ENCODE measurements at regions not wholly inside any gene's neighbourhood (a gene's known extent, or its start where the extent isn't known, plus 50 kb on each side); places are given as distances from the start of the nearest gene placed in this dataset.

DNA sequence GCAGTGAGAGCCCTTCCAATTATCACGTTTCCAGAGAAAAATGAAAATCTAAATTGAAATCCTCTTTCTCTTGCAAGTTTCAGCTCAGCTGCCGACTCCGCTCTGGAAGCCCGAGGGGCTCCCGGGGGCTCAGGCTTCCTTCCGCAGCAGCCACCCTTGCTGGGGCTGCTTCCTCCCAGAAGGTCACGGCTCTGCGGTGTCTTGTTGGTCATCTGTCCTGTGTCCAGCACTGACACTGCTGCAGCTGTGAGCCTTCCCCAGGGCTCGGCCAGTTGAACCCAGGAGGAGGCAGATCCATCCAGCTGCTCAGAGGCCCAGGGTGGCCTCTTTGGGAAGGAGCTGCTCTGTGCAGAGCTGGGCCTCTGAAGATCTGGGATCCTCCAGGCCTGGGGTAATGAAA is 1337.2 kb downstream of the TBC1D22A start:
- no peak for TF ChIP-seq FOXP2 (optimal IDR thresholded peaks at IDR 0.05; ENCODE audit: control extremely low read depth, extremely low read length, insufficient read depth)
- no peak for TF ChIP-seq POLR2AphosphoS5 (IDR thresholded peaks at IDR 0.05; ENCODE audit: borderline replicate concordance, low read depth, low read length)
- no peak for TF ChIP-seq EZH2 (IDR thresholded peaks at IDR 0.05)
- H3K4me3 ChIP-seq, result no peak overlapping the region
- DNase-seq (ENCODE audit: low read depth, low spot score), result no peak
- H3K27ac ChIP-seq, result no peak overlapping the region
- H3K9ac ChIP-seq (ENCODE audit: insufficient read length), result no peak overlapping the region
- no peaks in the 10 kb centered on the region for H3K36me3 ChIP-seq (ENCODE audit: insufficient read depth, low read length)
- H3K9me3 ChIP-seq (ENCODE audit: low read depth, low read length), result no peaks in the 10 kb centered on the region

GRCh38 chr22:48099251-48099650 is 1336.8 kb downstream of the TBC1D22A start:
- H3K9me3 ChIP-seq (ENCODE audit: low read depth, low read length), result no peaks in the 10 kb centered on the region
- DNase-seq (ENCODE audit: low read depth, low spot score), result no peak
- TF ChIP-seq POLR2AphosphoS5 (IDR thresholded peaks at IDR 0.05; ENCODE audit: borderline replicate concordance, low read depth, low read length), result no peak
- TF ChIP-seq EZH2 (IDR thresholded peaks at IDR 0.05), result no peak
- TF ChIP-seq FOXP2 (optimal IDR thresholded peaks at IDR 0.05; ENCODE audit: control extremely low read depth, extremely low read length, insufficient read depth), result no peak
- no peaks in the 10 kb centered on the region for H3K36me3 ChIP-seq (ENCODE audit: insufficient read depth, low read length)
- H3K27ac ChIP-seq, result no peak overlapping the region
- H3K4me3 ChIP-seq, result no peak overlapping the region
- H3K9ac ChIP-seq (ENCODE audit: insufficient read length), result no peak overlapping the region

DNA sequence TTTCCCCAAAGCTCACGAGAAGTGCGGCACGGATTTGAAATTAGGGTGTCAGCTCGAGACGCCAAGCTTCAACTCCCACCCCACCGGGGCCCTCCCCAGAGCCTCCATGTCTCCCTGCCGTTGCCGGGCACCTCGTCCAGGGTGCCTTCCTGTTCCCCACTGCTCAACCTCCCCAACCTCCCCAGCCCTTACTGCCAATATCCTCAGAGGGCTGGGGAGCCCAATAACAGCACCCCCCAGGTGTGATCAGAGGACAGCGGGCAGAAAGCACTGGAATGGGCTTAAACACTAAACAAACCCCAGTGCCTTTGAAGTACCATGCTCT is 1336.4 kb downstream of the TBC1D22A start:
- Histone ChIP-seq H3K27ac (no peak overlapping the region), H3K36me3 (ENCODE audit: insufficient read depth, low read length) (no peaks in the 10 kb centered on the region), H3K9ac (ENCODE audit: insufficient read length) (no peak overlapping the region), H3K9me3 (ENCODE audit: low read depth, low read length) (no peaks in the 10 kb centered on the region), H3K4me3 (no peak overlapping the region)
- no peak for TF ChIP-seq FOXP2 (optimal IDR thresholded peaks at IDR 0.05; ENCODE audit: control extremely low read depth, extremely low read length, insufficient read depth)
- no peak for TF ChIP-seq EZH2 (IDR thresholded peaks at IDR 0.05)
- no peak for TF ChIP-seq POLR2AphosphoS5 (IDR thresholded peaks at IDR 0.05; ENCODE audit: borderline replicate concordance, low read depth, low read length)
- no peak for DNase-seq (ENCODE audit: low read depth, low spot score)

GRCh38 chr22:48098243-48098920 is 1335.9 kb downstream of the TBC1D22A start:
- no peak overlapping the region for H3K9ac ChIP-seq (ENCODE audit: insufficient read length)
- no peak for TF ChIP-seq EZH2 (IDR thresholded peaks at IDR 0.05)
- TF ChIP-seq POLR2AphosphoS5 (IDR thresholded peaks at IDR 0.05; ENCODE audit: borderline replicate concordance, low read depth, low read length), result no peak
- no peak for TF ChIP-seq FOXP2 (optimal IDR thresholded peaks at IDR 0.05; ENCODE audit: control extremely low read depth, extremely low read length, insufficient read depth)
- H3K9me3 ChIP-seq (ENCODE audit: low read depth, low read length), result no peaks in the 10 kb centered on the region
- no peak overlapping the region for H3K27ac ChIP-seq
- H3K36me3 ChIP-seq (ENCODE audit: insufficient read depth, low read length), result no peaks in the 10 kb centered on the region
- H3K4me3 ChIP-seq, result no peak overlapping the region
- DNase-seq (ENCODE audit: low read depth, low spot score), result no peak

GRCh38 chr22:48097723-48098122 is 1335.3 kb downstream of the TBC1D22A start:
- no peak overlapping the region for H3K27ac ChIP-seq

GRCh38 chr22:48096851-48097665 is 1334.6 kb downstream of the TBC1D22A start:
- H3K4me3 ChIP-seq, result no peak overlapping the region
- H3K27ac ChIP-seq, result no peak overlapping the region
- no peaks in the 10 kb centered on the region for H3K36me3 ChIP-seq (ENCODE audit: insufficient read depth, low read length)
- no peak overlapping the region for H3K9ac ChIP-seq (ENCODE audit: insufficient read length)
- no peak for DNase-seq (ENCODE audit: low read depth, low spot score)
- no peaks in the 10 kb centered on the region for H3K9me3 ChIP-seq (ENCODE audit: low read depth, low read length)
- TF ChIP-seq EZH2 (IDR thresholded peaks at IDR 0.05) (no peak), POLR2AphosphoS5 (IDR thresholded peaks at IDR 0.05; ENCODE audit: borderline replicate concordance, low read depth, low read length) (no peak), FOXP2 (optimal IDR thresholded peaks at IDR 0.05; ENCODE audit: control extremely low read depth, extremely low read length, insufficient read depth) (no peak)

More at GRCh38 chr22:48097723-48098122, 1335.3 kb downstream of the TBC1D22A start:
- Histone ChIP-seq H3K4me3 (no peak overlapping the region), H3K36me3 (ENCODE audit: insufficient read depth, low read length) (no peaks in the 10 kb centered on the region), H3K9ac (ENCODE audit: insufficient read length) (no peak overlapping the region), H3K9me3 (ENCODE audit: low read depth, low read length) (no peaks in the 10 kb centered on the region)
- no peak for DNase-seq (ENCODE audit: low read depth, low spot score)
- no peak for TF ChIP-seq FOXP2 (optimal IDR thresholded peaks at IDR 0.05; ENCODE audit: control extremely low read depth, extremely low read length, insufficient read depth)
- no peak for TF ChIP-seq POLR2AphosphoS5 (IDR thresholded peaks at IDR 0.05; ENCODE audit: borderline replicate concordance, low read depth, low read length)
- TF ChIP-seq EZH2 (IDR thresholded peaks at IDR 0.05), result no peak

DNA sequence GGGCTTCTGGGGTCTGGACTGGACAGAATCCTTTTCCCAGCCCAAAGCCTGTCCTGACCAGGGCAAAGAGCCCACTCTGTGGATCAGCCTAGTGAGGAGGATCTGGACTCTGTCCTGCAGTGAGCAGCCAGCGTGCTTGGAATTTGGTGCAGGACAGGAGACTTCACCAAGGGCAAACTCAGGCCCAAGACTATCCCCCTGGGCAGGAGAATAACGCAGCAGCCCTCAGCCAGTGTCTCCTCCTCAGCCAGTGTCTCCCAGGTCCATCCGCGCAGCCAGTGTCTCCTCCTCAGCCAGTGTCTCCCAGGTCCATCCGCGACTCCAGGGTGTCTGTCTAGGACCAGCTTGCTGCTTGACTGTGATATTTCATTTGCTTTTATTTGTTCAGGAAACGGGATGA is 1334.0 kb downstream of the TBC1D22A start:
- no peak overlapping the region for H3K4me3 ChIP-seq
- no peak overlapping the region for H3K27ac ChIP-seq
- no peak for DNase-seq (ENCODE audit: low read depth, low spot score)
- no peaks in the 10 kb centered on the region for H3K9me3 ChIP-seq (ENCODE audit: low read depth, low read length)
- TF ChIP-seq EZH2 (IDR thresholded peaks at IDR 0.05) (no peak), FOXP2 (optimal IDR thresholded peaks at IDR 0.05; ENCODE audit: control extremely low read depth, extremely low read length, insufficient read depth) (no peak), POLR2AphosphoS5 (IDR thresholded peaks at IDR 0.05; ENCODE audit: borderline replicate concordance, low read depth, low read length) (no peak)
- H3K9ac ChIP-seq (ENCODE audit: insufficient read length), result no peak overlapping the region
- no peaks in the 10 kb centered on the region for H3K36me3 ChIP-seq (ENCODE audit: insufficient read depth, low read length)

GRCh38 chr22:48093981-48094380 is 1331.5 kb downstream of the TBC1D22A start:
- no peaks in the 10 kb centered on the region for H3K9me3 ChIP-seq (ENCODE audit: low read depth, low read length)
- DNase-seq (ENCODE audit: low read depth, low spot score), result no peak
- TF ChIP-seq POLR2AphosphoS5 (IDR thresholded peaks at IDR 0.05; ENCODE audit: borderline replicate concordance, low read depth, low read length), result no peak
- no peak for TF ChIP-seq FOXP2 (optimal IDR thresholded peaks at IDR 0.05; ENCODE audit: control extremely low read depth, extremely low read length, insufficient read depth)
- no peak for TF ChIP-seq EZH2 (IDR thresholded peaks at IDR 0.05)
- no peak overlapping the region for H3K27ac ChIP-seq
- H3K4me3 ChIP-seq, result no peak overlapping the region
- H3K9ac ChIP-seq (ENCODE audit: insufficient read length), result no peak overlapping the region
- no peaks in the 10 kb centered on the region for H3K36me3 ChIP-seq (ENCODE audit: insufficient read depth, low read length)
